ENCODE measurements at regions not wholly inside any gene's neighbourhood (a gene's known extent, or its start where the extent isn't known, plus 50 kb on each side); places are given as distances from the start of the nearest gene placed in this dataset.

GRCh38 chr4:59058543-59058942, 1948.4 kb upstream of the IGFBP7 start:
- H3K27ac ChIP-seq (ENCODE audit: low read depth, low read length, poor library complexity, severe bottlenecking), result no peak overlapping the region
- TF ChIP-seq EZH2 (IDR thresholded peaks at IDR 0.05; ENCODE audit: borderline replicate concordance, low read depth, low read length, poor library complexity, severe bottlenecking), result no peak
- TF ChIP-seq CTCF (conservative IDR thresholded peaks at IDR 0.05; ENCODE audit: low read depth, low read length), result no peak
- CTCF ChIA-PET, result no interaction called here
- H3K27me3 ChIP-seq (replicated peaks; ENCODE audit: insufficient read depth, low read depth, low read length, poor library complexity), result no peaks in the 10 kb centered on the region
- intact Hi-C loops (cut with micrococcal nuclease; ENCODE audit: unreplicated experiment), result no loop called here
- no peaks in the 10 kb centered on the region for H3K9me3 ChIP-seq (ENCODE audit: low read depth, low read length, poor library complexity, severe bottlenecking)
- no peak overlapping the region for H3K4me3 ChIP-seq (ENCODE audit: low read depth, low read length, poor library complexity, severe bottlenecking)
- DNase-seq (ENCODE audit: low spot score), result no peak
- H3K4me1 ChIP-seq (ENCODE audit: insufficient read depth, low read length, poor library complexity, severe bottlenecking), result no peaks in the 10 kb centered on the region
- POLR2A ChIA-PET (ENCODE audit: low non-redundant PET), result no interaction called here
- no TSS peak for BruUV-seq (replicated peaks)
- no peaks in the 10 kb centered on the region for H3K36me3 ChIP-seq (ENCODE audit: insufficient read depth, low read length, poor library complexity, severe bottlenecking)

DNA sequence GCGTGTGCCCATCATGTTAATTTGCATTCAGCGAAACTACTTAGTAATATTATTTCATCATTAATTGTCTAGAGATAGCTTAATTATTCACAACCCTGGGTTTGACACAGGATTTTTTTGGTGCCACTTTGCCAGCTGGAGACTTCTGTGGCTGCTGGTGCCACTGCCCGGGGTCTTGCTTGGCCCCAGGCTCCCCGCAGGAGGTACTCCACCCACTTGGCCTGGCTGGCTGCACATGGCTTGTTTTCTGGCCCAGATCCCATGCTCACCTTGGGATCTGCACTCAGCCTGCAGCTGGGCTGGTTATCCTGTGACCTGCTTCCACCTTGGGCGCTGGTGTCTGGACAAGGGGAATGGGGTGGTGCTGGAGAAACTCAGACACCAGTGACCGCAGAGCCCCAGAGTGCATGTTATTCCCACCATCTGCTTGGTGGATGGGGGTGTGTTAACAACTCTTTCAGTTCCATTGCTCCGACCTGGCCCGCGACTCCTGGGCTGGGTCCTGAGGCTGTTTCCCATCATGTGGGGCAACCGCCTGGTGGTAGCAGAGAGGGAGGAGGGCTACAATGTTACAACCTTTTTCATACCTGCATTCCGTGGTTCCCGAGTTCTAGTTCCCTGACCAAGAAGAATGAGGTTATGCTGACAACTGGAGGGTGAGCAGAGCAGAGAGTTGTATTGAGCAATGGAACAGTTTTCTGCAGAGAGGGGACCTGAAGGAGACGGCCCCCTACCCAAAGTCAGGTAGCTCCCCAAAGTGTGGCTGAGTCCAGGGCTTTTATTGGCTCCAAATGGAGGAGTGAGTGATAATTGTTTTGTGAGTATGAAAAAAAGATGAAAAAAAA, 1950.0 kb upstream of the IGFBP7 start:
- BruUV-seq (replicated peaks), result no TSS peak
- no peak for DNase-seq (ENCODE audit: low spot score)
- ChIA-PET POLR2A (ENCODE audit: low non-redundant PET) (no interaction called here), CTCF (no interaction called here)
- no peak overlapping the region for H3K4me3 ChIP-seq (ENCODE audit: low read depth, low read length, poor library complexity, severe bottlenecking)
- intact Hi-C loops (cut with micrococcal nuclease; ENCODE audit: unreplicated experiment), result no loop called here
- TF ChIP-seq CTCF (conservative IDR thresholded peaks at IDR 0.05; ENCODE audit: low read depth, low read length), result no peak
- no peak for TF ChIP-seq EZH2 (IDR thresholded peaks at IDR 0.05; ENCODE audit: borderline replicate concordance, low read depth, low read length, poor library complexity, severe bottlenecking)
- H3K9me3 ChIP-seq (ENCODE audit: low read depth, low read length, poor library complexity, severe bottlenecking), result no peaks in the 10 kb centered on the region
- H3K4me1 ChIP-seq (ENCODE audit: insufficient read depth, low read length, poor library complexity, severe bottlenecking), result no peaks in the 10 kb centered on the region
- no peaks in the 10 kb centered on the region for H3K36me3 ChIP-seq (ENCODE audit: insufficient read depth, low read length, poor library complexity, severe bottlenecking)
- H3K27ac ChIP-seq (ENCODE audit: low read depth, low read length, poor library complexity, severe bottlenecking), result no peak overlapping the region
- H3K27me3 ChIP-seq (replicated peaks; ENCODE audit: insufficient read depth, low read depth, low read length, poor library complexity), result no peaks in the 10 kb centered on the region

DNA sequence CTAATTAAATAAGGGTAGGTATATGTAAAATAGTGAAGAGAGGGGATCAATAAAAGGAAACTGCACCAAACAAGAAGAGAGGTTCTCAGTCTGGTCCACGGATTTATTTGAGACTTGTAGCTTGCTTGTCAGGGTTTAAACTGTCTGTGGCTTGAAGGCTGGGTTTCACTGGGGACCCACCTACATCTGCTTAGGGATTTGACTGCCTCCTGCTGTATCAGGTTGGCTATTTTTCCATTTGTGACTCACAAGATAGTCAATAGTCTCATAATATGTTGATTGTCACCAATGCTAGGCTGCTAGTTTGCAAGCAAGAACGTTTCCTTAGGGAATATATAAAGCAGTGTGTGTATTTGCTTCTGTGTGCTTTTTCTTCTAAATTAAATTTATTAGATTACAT, 1950.7 kb upstream of the IGFBP7 start:
- Histone ChIP-seq H3K4me3 (ENCODE audit: low read depth, low read length, poor library complexity, severe bottlenecking) (no peak overlapping the region), H3K27me3 (replicated peaks; ENCODE audit: insufficient read depth, low read depth, low read length, poor library complexity) (no peaks in the 10 kb centered on the region), H3K4me1 (ENCODE audit: insufficient read depth, low read length, poor library complexity, severe bottlenecking) (no peaks in the 10 kb centered on the region), H3K36me3 (ENCODE audit: insufficient read depth, low read length, poor library complexity, severe bottlenecking) (no peaks in the 10 kb centered on the region), H3K27ac (ENCODE audit: low read depth, low read length, poor library complexity, severe bottlenecking) (no peak overlapping the region), H3K9me3 (ENCODE audit: low read depth, low read length, poor library complexity, severe bottlenecking) (no peaks in the 10 kb centered on the region)
- POLR2A ChIA-PET (ENCODE audit: low non-redundant PET), result no interaction called here
- no TSS peak for BruUV-seq (replicated peaks)
- TF ChIP-seq EZH2 (IDR thresholded peaks at IDR 0.05; ENCODE audit: borderline replicate concordance, low read depth, low read length, poor library complexity, severe bottlenecking) (no peak), CTCF (conservative IDR thresholded peaks at IDR 0.05; ENCODE audit: low read depth, low read length) (no peak)
- no peak for DNase-seq (ENCODE audit: low spot score)
- CTCF ChIA-PET, result no interaction called here
- intact Hi-C loops (cut with micrococcal nuclease; ENCODE audit: unreplicated experiment), result no loop called here
